ENCODE measurements at regions not wholly inside any gene's neighbourhood (a gene's known extent, or its start where the extent isn't known, plus 50 kb on each side); places are given as distances from the start of the nearest gene placed in this dataset.

DNA sequence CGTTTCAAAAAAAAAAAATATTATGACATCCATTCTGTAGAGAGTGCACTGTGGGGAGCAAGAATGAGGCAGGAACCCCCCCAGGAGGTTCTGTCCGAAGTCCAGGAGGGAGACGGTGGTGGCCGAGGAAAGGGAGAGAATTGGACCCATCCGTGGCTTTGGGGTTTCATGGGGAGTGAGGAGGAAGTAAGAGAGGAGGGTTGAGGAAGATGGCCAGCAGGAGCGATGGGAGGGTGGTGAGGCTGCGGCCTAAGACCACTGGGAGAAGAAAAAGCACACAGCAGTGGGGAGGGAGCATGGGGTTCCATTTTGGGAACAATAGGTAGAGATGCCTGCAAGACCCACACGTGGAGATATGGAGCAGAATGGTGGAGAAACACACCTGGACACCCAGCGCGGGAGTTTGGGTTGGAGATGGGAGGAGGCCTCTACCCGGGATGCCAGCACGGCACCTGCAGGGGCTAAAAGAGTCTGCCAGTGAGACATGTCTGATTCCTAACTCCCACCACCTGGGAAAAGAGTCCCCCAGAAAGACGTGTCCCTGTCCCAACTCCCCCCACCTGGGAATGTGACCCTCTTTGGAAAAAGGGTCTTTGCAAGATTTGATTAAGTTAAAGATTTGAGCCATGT is 72.5 kb upstream of the SHANK2 start:
- TF ChIP-seq, protein P1, sequence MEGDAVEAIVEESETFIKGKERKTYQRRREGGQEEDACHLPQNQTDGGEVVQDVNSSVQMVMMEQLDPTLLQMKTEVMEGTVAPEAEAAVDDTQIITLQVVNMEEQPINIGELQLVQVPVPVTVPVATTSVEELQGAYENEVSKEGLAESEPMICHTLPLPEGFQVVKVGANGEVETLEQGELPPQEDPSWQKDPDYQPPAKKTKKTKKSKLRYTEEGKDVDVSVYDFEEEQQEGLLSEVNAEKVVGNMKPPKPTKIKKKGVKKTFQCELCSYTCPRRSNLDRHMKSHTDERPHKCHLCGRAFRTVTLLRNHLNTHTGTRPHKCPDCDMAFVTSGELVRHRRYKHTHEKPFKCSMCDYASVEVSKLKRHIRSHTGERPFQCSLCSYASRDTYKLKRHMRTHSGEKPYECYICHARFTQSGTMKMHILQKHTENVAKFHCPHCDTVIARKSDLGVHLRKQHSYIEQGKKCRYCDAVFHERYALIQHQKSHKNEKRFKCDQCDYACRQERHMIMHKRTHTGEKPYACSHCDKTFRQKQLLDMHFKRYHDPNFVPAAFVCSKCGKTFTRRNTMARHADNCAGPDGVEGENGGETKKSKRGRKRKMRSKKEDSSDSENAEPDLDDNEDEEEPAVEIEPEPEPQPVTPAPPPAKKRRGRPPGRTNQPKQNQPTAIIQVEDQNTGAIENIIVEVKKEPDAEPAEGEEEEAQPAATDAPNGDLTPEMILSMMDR (conservative IDR thresholded peaks at IDR 0.05; ENCODE audit: low read depth, low read length): no peak
- TF ChIP-seq EZH2 (IDR thresholded peaks at IDR 0.05; ENCODE audit: borderline replicate concordance, low read depth, low read length, poor library complexity, severe bottlenecking): no peak

Data from A673 (cell line).